Ishikawa (cell line): ENCODE measurements at regions not wholly inside any gene's neighbourhood (a gene's known extent, or its start where the extent isn't known, plus 50 kb on each side); places are given as distances from the start of the nearest gene placed in this dataset.

Experiments used
- EP300 ChIP-seq: IDR thresholded peaks from 2 replicates; pipeline ENCODE4 v1.6.1; 2012; ENCODE audit warnings: borderline replicate concordance
- FOXM1 ChIP-seq: IDR thresholded peaks from 2 replicates; pipeline ENCODE4 v1.6.1; 2012; ENCODE audit warnings: low read depth, borderline replicate concordance
- MAX ChIP-seq: IDR thresholded peaks from 2 replicates; pipeline ENCODE4 v1.6.1; 2012
- RAD21 ChIP-seq: IDR thresholded peaks from 2 replicates; pipeline ENCODE4 v1.6.1; 2012; ENCODE audit warnings: low read depth
- REST ChIP-seq: IDR thresholded peaks from 2 replicates; pipeline ENCODE4 v1.6.1; 2012; ENCODE audit warnings: low read depth, mild to moderate bottlenecking
- TAF1 ChIP-seq: IDR thresholded peaks from 2 replicates; pipeline ENCODE4 v1.6.1; 2012; ENCODE audit warnings: low read depth, mild to moderate bottlenecking
- TCF12 ChIP-seq: IDR thresholded peaks from 2 replicates; pipeline ENCODE4 v1.6.1; 2012; ENCODE audit warnings: low read depth
- TEAD4 ChIP-seq: IDR thresholded peaks from 2 replicates; pipeline ENCODE4 v1.6.1; 2012
- YY1 ChIP-seq: IDR thresholded peaks from 2 replicates; pipeline ENCODE4 v1.6.1; 2012; ENCODE audit warnings: low read depth

GRCh38 chr6:133743621-133744020, 145.3 kb upstream of the TCF21 start:
- TF ChIP-seq FOXM1, result no peak
- no peak for TF ChIP-seq TCF12
- no peak for TF ChIP-seq RAD21
- no peak for TF ChIP-seq EP300
- no peak for TF ChIP-seq TAF1
- TF ChIP-seq TEAD4, result no peak
- no peak for TF ChIP-seq REST
- no peak for TF ChIP-seq YY1
- TF ChIP-seq MAX, result no peak
